ACC112 (cell line): ENCODE measurements at regions not wholly inside any gene's neighbourhood (a gene's known extent, or its start where the extent isn't known, plus 50 kb on each side); places are given as distances from the start of the nearest gene placed in this dataset.

ENCODE experiments used
- H2AFZ ChIP-seq: fragments of 200-600 bp; sonication (generic); one replicate; pipeline ENCODE4 v1.6.0; 2017; ENCODE audit warnings: antibody characterized with exemption, low read length; ENCODE audit not compliant: unreplicated experiment
- H3K27ac ChIP-seq: fragments of 200-600 bp; sonication (generic); 2 replicates; pipeline ENCODE4 v1.5.1; 2014; ENCODE audit warnings: low read depth, mild to moderate bottlenecking, antibody characterized with exemption, low read length, moderate library complexity
- H3K27me3 ChIP-seq: fragments of 200-600 bp; sonication (generic); 2 replicates; pipeline ENCODE4 v1.6.1; 2014; ENCODE audit warnings: mild to moderate bottlenecking, antibody characterized with exemption, low read length, moderate library complexity, mixed read lengths; ENCODE audit not compliant: insufficient read depth
- H3K36me3 ChIP-seq: fragments of 200-600 bp; sonication (generic); 2 replicates; pipeline ENCODE4 v1.6.1; 2016; ENCODE audit warnings: mild to moderate bottlenecking, antibody characterized with exemption, low read length, moderate library complexity, mixed read lengths; ENCODE audit not compliant: insufficient read depth
- H3K4me1 ChIP-seq: fragments of 200-600 bp; sonication (generic); one replicate; pipeline ENCODE4 v1.6.1; 2016; ENCODE audit warnings: low read length, mixed read lengths; ENCODE audit not compliant: insufficient read depth, unreplicated experiment, control insufficient read depth
- H3K4me3 ChIP-seq: fragments of 200-600 bp; sonication (generic); 2 replicates; pipeline ENCODE4 v1.5.1; 2014; ENCODE audit warnings: mild to moderate bottlenecking, low read depth, low read length
- H3K79me2 ChIP-seq: fragments of 200-600 bp; sonication (generic); one replicate; pipeline ENCODE4 v1.6.0; 2016; ENCODE audit warnings: low read length; ENCODE audit not compliant: control insufficient read depth, unreplicated experiment, insufficient read depth

DNA sequence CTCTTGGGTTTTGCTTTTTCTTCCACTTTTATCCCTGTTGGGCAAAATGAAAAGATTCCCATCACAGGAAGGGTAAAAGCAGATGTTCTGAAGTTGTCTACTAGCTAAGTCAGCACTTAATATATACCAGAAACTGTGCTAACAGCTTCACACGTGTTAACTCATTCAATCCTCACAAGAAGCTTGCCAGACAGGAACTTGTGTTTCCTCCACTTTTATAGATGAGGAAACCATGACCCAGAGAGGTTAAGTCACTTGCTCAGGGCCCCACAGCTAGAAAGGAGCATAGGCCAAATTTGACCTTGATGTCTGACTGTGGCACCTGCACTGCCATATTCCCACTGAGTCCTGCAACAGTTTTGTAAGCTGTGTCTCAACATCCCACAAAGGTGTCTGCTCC lies 76.8 kb upstream of the EPC2 start:
- no peak overlapping the region for H3K4me3 ChIP-seq
- H3K27me3 ChIP-seq: peaks cover 44% of the 10 kb centered on the region
- H2AFZ ChIP-seq: no peak overlapping the region
- no peak overlapping the region for H3K27ac ChIP-seq
- H3K4me1 ChIP-seq: no peaks in the 10 kb centered on the region
- no peaks in the 10 kb centered on the region for H3K79me2 ChIP-seq
- H3K36me3 ChIP-seq: no peaks in the 10 kb centered on the region

DNA sequence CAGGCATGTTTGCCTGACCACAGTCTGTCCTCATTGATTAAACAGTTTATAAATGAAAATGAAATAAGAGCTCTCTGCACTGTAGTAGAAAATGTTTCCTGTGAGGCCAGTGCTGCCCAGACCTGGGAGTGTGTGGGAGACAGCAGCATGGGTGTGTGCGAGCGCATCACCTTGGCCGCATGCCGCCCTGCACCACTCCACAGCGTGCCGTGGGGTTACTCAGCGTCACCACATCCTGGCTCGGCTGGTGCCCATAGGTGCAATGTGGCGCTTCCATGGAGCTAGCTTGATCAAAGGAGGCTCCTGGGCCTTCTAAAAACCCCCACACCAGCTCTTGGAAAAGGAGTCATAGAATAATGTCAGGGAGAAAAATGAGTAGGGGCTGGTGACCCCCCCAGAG lies 76.0 kb upstream of the EPC2 start:
- Histone ChIP-seq H3K27me3 (peaks cover 50% of the 10 kb centered on the region), H3K27ac (no peak overlapping the region), H3K4me3 (no peak overlapping the region), H3K79me2 (no peaks in the 10 kb centered on the region), H3K4me1 (no peaks in the 10 kb centered on the region), H3K36me3 (no peaks in the 10 kb centered on the region), H2AFZ (no peak overlapping the region)

DNA sequence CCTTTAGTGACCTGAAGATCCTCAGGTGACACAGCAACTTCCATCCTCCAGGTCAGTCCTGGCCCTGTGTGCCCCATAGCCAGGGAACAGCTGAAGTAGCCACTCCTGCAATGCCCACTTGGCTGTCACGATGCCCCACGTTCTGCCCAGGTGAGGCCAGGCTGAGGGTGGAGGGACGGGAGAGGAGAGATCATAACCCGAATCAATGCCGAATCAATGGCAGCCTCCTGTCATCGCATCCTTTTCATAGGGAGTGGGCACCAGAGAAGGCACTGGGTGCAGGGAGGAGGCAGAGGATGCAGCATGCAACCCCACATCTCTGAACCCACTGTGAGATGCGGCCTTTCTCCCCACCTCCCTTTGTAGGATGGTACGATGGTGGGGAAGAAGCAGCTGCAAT lies 75.3 kb upstream of the EPC2 start:
- H3K27ac ChIP-seq: no peak overlapping the region
- peaks cover 52% of the 10 kb centered on the region for H3K27me3 ChIP-seq
- no peaks in the 10 kb centered on the region for H3K79me2 ChIP-seq
- no peaks in the 10 kb centered on the region for H3K4me1 ChIP-seq
- H3K4me3 ChIP-seq: no peak overlapping the region
- H3K36me3 ChIP-seq: no peaks in the 10 kb centered on the region
- H2AFZ ChIP-seq: no peak overlapping the region

- Histone ChIP-seq H3K36me3 (no peaks in the 10 kb centered on the region), H3K4me1 (no peaks in the 10 kb centered on the region), H2AFZ (no peak overlapping the region), H3K27ac (no peak overlapping the region), H3K4me3 (no peak overlapping the region), H3K27me3 (peaks cover 59% of the 10 kb centered on the region), H3K79me2 (no peaks in the 10 kb centered on the region)
Observed at GRCh38 chr2:148570989-148571388, 73.6 kb upstream of the EPC2 start.

GRCh38 chr2:148577845-148578492 lies 66.6 kb upstream of the EPC2 start:
- Histone ChIP-seq H2AFZ (no peak overlapping the region), H3K36me3 (no peaks in the 10 kb centered on the region), H3K27me3 (peaks cover 58% of the 10 kb centered on the region), H3K4me3 (no peak overlapping the region), H3K79me2 (no peaks in the 10 kb centered on the region), H3K27ac (no peak overlapping the region), H3K4me1 (no peaks in the 10 kb centered on the region)

DNA sequence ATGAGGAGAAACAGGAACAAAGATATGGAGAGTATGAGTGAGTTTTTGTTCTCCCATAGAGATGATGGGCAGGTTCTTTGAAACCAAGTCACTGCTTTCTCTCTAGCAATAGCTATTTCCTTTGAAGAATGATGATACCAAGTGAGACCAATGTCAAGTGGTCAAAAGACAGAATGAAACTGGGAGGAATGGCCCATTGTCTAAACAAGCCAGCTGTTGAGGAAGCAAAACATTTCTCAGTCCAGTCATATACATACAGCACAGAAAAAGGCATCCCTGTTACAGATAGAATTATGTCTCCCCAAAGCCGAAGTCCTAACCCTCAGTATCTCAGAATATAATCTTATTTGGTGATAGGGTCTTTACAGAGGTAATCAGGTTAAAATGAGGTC lies 66.1 kb upstream of the EPC2 start:
- Histone ChIP-seq H3K27me3 (peaks cover 53% of the 10 kb centered on the region), H3K4me1 (no peaks in the 10 kb centered on the region), H3K4me3 (no peak overlapping the region), H3K27ac (no peak overlapping the region), H3K79me2 (no peaks in the 10 kb centered on the region), H2AFZ (no peak overlapping the region), H3K36me3 (no peaks in the 10 kb centered on the region)

DNA sequence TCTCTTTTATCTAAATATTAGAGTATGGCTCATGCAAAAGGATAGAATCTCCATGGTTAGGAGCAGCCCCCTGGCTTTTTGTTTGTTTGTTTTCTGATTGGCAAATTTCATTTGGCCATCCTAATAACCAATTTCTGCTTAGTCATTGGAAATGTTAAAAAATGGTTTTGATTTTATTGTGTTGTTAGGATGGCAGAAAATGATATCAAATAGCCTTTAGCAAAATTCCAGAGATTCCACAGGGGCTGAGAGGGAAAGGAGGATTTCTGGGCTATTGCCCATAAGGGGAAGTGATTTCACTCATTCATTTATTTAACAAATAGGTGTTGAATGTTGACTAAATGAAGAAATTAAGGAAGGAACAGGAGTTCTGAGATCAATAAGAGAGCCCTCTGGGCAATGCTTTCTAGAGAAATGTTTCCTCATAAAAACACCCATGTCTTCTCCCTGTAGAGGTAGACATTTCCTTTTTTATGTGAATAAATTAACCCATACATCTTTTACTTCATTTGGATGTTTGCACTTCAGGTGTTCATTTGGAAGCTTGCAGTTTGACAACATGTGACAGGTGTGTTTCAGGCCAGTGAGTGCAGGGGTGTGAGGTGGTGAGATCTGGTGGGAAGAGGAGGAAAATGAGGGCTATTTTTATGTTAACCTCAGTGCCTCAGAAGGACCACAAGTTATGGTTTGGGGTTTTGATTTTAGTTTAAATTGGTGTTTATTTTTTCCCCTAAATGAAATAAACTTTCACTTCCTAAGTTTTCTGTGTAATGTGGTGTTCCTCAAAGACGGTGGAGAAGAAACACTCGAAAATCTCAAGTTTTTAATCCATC lies 61.7 kb upstream of the EPC2 start:
- no peaks in the 10 kb centered on the region for H3K36me3 ChIP-seq
- H3K79me2 ChIP-seq: no peaks in the 10 kb centered on the region
- no peak overlapping the region for H2AFZ ChIP-seq
- no peaks in the 10 kb centered on the region for H3K4me1 ChIP-seq
- no peak overlapping the region for H3K4me3 ChIP-seq
- H3K27ac ChIP-seq: no peak overlapping the region
- peaks cover 23% of the 10 kb centered on the region for H3K27me3 ChIP-seq

DNA sequence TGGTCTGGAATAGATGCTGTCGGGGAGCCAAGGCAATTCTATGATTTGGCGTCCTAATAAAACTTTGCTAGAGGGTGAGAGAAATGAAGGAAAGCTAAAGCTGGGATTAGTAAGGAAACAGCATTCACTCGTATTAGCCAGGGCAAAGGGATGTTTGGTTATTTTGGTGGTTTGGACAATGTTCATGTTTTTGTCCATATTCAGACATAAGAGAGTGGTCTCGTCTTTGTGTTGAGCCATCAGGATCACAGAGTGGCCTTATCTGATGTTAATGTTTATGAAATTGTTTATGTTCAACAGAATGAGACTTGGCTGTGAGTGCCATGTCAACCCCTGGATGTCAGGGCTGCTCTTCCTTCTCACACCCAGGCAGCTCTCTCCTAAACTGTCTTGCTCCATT lies 58.9 kb upstream of the EPC2 start:
- Histone ChIP-seq H3K27ac (no peak overlapping the region), H3K4me1 (no peaks in the 10 kb centered on the region), H3K27me3 (peaks cover 6% of the 10 kb centered on the region; the same call in 1 of the 2 replicates), H2AFZ (no peak overlapping the region), H3K36me3 (no peaks in the 10 kb centered on the region), H3K4me3 (no peak overlapping the region), H3K79me2 (no peaks in the 10 kb centered on the region)

DNA sequence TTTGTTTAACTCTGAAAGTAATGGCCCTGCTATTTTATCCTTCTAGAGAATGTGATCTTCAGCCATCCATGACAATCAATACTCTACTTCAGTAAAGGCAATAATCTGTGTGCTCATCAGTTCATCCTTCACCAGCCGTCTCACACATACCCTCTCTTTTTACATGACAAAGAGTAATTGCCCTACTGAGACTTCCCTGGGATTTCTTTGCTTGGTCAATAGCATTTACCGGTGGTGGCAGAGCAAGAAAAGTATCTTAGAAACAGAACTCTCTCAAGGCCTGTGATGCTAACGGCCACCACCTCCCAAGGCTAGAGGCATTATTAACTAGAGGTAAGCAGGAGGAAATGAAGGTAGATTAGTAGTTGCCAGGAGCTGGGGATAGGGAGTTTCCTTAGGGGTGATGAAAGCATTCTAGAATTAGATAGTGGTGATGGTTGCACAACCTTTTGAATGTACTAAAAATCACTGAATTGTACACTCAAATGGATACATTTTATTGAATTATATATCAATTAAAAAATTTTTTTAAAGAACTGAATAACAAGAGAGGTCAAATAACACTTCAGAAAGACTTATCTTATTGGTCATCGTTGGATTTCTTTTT lies 57.9 kb upstream of the EPC2 start:
- H3K27me3 ChIP-seq: 0 out of 2 replicates have a peak, but pooled peaks cover 4% of the 10 kb centered on the region
- H3K4me1 ChIP-seq: no peaks in the 10 kb centered on the region
- no peaks in the 10 kb centered on the region for H3K36me3 ChIP-seq
- H3K79me2 ChIP-seq: no peaks in the 10 kb centered on the region
- H2AFZ ChIP-seq: no peak overlapping the region
- H3K27ac ChIP-seq: no peak overlapping the region
- H3K4me3 ChIP-seq: no peak overlapping the region

- Histone ChIP-seq H3K79me2 (no peaks in the 10 kb centered on the region), H2AFZ (no peak overlapping the region), H3K27ac (no peak overlapping the region), H3K4me3 (no peak overlapping the region), H3K36me3 (no peaks in the 10 kb centered on the region), H3K27me3 (peaks cover 7% of the 10 kb centered on the region; the same call in 1 of the 2 replicates), H3K4me1 (no peaks in the 10 kb centered on the region)
Observed at GRCh38 chr2:148590612-148591011, 53.9 kb upstream of the EPC2 start.
